Caco-2 (cell line): ENCODE measurements at regions not wholly inside any gene's neighbourhood (a gene's known extent, or its start where the extent isn't known, plus 50 kb on each side); places are given as distances from the start of the nearest gene placed in this dataset.

Source experiments
- BruUV-seq: library from RNA; stranded (reverse); fragments of 400-500 nt; replicated peaks from 2 replicates; lab custom pipeline; 2021; lab: Mats Ljungman, UMichigan
- CTCF ChIA-PET: fragments of 300-600 bp; sonication (Branson Sonifier 250); formaldehyde crosslinking; loops from one replicate; lab custom pipeline; 2022; ENCODE audit warnings: antibody characterized with exemption; lab: Charles Lee
- POLR2A ChIA-PET: fragments of 300-600 bp; sonication (Branson Sonifier 250); formaldehyde crosslinking; loops from one replicate; lab custom pipeline; 2022; ENCODE audit warnings: antibody characterized with exemption; lab: Charles Lee
- DNase-seq, 2 experiments: peaks; one replicate each; pipeline versions ENCODE4 v3.0.0 to v3.0.0-alpha.2; 2020 to 2022
- H3K27me3 ChIP-seq: replicated peaks from 2 replicates; pipeline ENCODE4 v1.6.0; 2011; ENCODE audit warnings: low read length; ENCODE audit not compliant: control insufficient read depth, insufficient read depth
- H3K36me3 ChIP-seq: 2 replicates; pipeline ENCODE4 v1.5.1; 2011; ENCODE audit warnings: low read length; ENCODE audit not compliant: control insufficient read depth, insufficient read depth
- H3K4me1 ChIP-seq: fragments of 250-450 bp; sonication (Bioruptor Pico); 2 replicates; pipeline ENCODE4 v1.5.1; 2020; ENCODE audit warnings: mild to moderate bottlenecking
- H3K4me3 ChIP-seq: 2 replicates; pipeline ENCODE4 v1.5.1; 2011; ENCODE audit warnings: low read depth, mild to moderate bottlenecking, control low read depth, low read length
- H3K9me3 ChIP-seq: fragments of 250-450 bp; sonication (Bioruptor Pico); 2 replicates; pipeline ENCODE4 v1.5.1; 2020; ENCODE audit warnings: mild to moderate bottlenecking, moderate library complexity
- H3K27ac Mint-ChIP-seq: one replicate; pipeline ENCODE4 v1.8.0; 2022; ENCODE audit warnings: mixed read lengths; ENCODE audit not compliant: unreplicated experiment
- H3K27me3 Mint-ChIP-seq: one replicate; pipeline ENCODE4 v1.8.0; 2022; ENCODE audit warnings: mixed read lengths; ENCODE audit not compliant: insufficient read depth, unreplicated experiment
- H3K36me3 Mint-ChIP-seq: one replicate; pipeline ENCODE4 v1.8.0; 2022; ENCODE audit warnings: mild to moderate bottlenecking, mixed read lengths; ENCODE audit not compliant: insufficient read depth, unreplicated experiment
- H3K4me1 Mint-ChIP-seq: one replicate; pipeline ENCODE4 v1.8.0; 2022; ENCODE audit warnings: low read depth, mixed read lengths; ENCODE audit not compliant: unreplicated experiment
- H3K4me3 Mint-ChIP-seq: one replicate; pipeline ENCODE4 v1.8.0; 2022; ENCODE audit warnings: mild to moderate bottlenecking, moderate library complexity, mixed read lengths; ENCODE audit not compliant: unreplicated experiment
- H3K9me3 Mint-ChIP-seq: one replicate; pipeline ENCODE4 v1.8.0; 2022; ENCODE audit warnings: mixed read lengths; ENCODE audit not compliant: unreplicated experiment
- CTCF ChIP-seq, 2 experiments: fragments of 200-600 bp in 1 of 2; IDR thresholded peaks; 1 replicate in 1 of 2; 2 replicates in 1 of 2; pipeline versions ENCODE4 v1.5.1 to v1.8.0; 2011 to 2022; ENCODE audit warnings: antibody characterized with exemption in 1 of 2, control low read depth in 1 of 2, inconsistent platforms in 1 of 2, low read depth in 1 of 2, low read length in 1 of 2, mild to moderate bottlenecking in 1 of 2, moderate library complexity in 1 of 2; ENCODE audit not compliant: insufficient read depth in 1 of 2, severe bottlenecking in 1 of 2, unreplicated experiment in 1 of 2
- intact Hi-C: fragments of 100-400 bp; cut with micrococcal nuclease; formaldehyde crosslinking; loops from one replicate; pipeline ENCODE4 v1.10.0; 2022; ENCODE audit not compliant: unreplicated experiment

GRCh38 chr16:65334081-65334480, 212.2 kb upstream of the CDH11 start:
- Mint-ChIP-seq H3K36me3 (no peaks in the 10 kb centered on the region), H3K4me3 (no peak overlapping the region), H3K9me3 (no peaks in the 10 kb centered on the region), H3K27me3 (no peaks in the 10 kb centered on the region), H3K4me1 (no peaks in the 10 kb centered on the region), H3K27ac (no peak overlapping the region)
- H3K4me1 ChIP-seq, result no peaks in the 10 kb centered on the region
- no peaks in the 10 kb centered on the region for H3K9me3 ChIP-seq
- no peak for DNase-seq
- no peaks in the 10 kb centered on the region for H3K27me3 ChIP-seq
- H3K4me3 ChIP-seq, result no peak overlapping the region
- TF ChIP-seq CTCF (IDR thresholded peaks at IDR 0.05; ENCODE audit: insufficient read depth in 1 of 2, low read depth in 1 of 2, low read length in 1 of 2, severe bottlenecking in 1 of 2, unreplicated experiment in 1 of 2), result no peak
- intact Hi-C loops, result no loop called here
- ChIA-PET CTCF (no interaction called here), POLR2A (no interaction called here)
- BruUV-seq, result no TSS peak
- H3K36me3 ChIP-seq, result no peaks in the 10 kb centered on the region

GRCh38 chr16:65333283-65333682, 211.4 kb upstream of the CDH11 start:
- no peaks in the 10 kb centered on the region for H3K27me3 ChIP-seq
- H3K27me3 Mint-ChIP-seq, result no peaks in the 10 kb centered on the region
- no peaks in the 10 kb centered on the region for H3K36me3 Mint-ChIP-seq
- no peaks in the 10 kb centered on the region for H3K9me3 ChIP-seq
- H3K27ac Mint-ChIP-seq, result no peak overlapping the region
- H3K4me3 Mint-ChIP-seq, result no peak overlapping the region
- CTCF ChIA-PET, result no interaction called here
- no peaks in the 10 kb centered on the region for H3K9me3 Mint-ChIP-seq
- DNase-seq, result no peak
- no peaks in the 10 kb centered on the region for H3K4me1 ChIP-seq
- no peaks in the 10 kb centered on the region for H3K36me3 ChIP-seq
- no peaks in the 10 kb centered on the region for H3K4me1 Mint-ChIP-seq
- TF ChIP-seq CTCF (IDR thresholded peaks at IDR 0.05; ENCODE audit: insufficient read depth in 1 of 2, low read depth in 1 of 2, low read length in 1 of 2, severe bottlenecking in 1 of 2, unreplicated experiment in 1 of 2), result no peak
- no peak overlapping the region for H3K4me3 ChIP-seq
- POLR2A ChIA-PET, result no interaction called here
- no TSS peak for BruUV-seq
- intact Hi-C loops, result no loop called here

DNA sequence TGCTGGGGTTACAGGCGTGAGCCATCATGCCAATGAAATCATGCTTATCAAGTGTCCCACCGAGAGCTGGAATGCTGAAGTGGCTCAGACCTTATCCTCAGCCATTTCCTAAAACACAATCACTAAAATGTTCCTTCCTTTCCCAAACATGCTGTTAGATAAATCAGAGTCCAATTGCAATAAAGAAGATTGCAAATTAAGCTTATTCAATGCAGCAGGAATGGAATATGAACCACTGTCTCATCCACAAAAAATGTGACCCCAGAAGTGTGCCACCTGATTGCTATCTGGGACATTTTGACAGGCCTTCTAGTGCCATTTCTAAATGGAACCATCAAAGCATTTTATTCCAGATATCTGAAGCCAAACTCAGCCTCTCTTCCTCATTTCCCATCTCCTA, 205.5 kb upstream of the CDH11 start:
- Mint-ChIP-seq H3K9me3 (no peaks in the 10 kb centered on the region), H3K27me3 (no peaks in the 10 kb centered on the region), H3K27ac (no peak overlapping the region), H3K4me3 (no peak overlapping the region), H3K4me1 (no peaks in the 10 kb centered on the region), H3K36me3 (no peaks in the 10 kb centered on the region)
- POLR2A ChIA-PET, result no interaction called here
- BruUV-seq, result no TSS peak
- DNase-seq, result no peak
- Histone ChIP-seq H3K4me1 (no peaks in the 10 kb centered on the region), H3K9me3 (no peaks in the 10 kb centered on the region), H3K4me3 (no peak overlapping the region), H3K27me3 (no peaks in the 10 kb centered on the region), H3K36me3 (no peaks in the 10 kb centered on the region)
- CTCF ChIA-PET, result no interaction called here
- TF ChIP-seq CTCF (IDR thresholded peaks at IDR 0.05; ENCODE audit: insufficient read depth in 1 of 2, low read depth in 1 of 2, low read length in 1 of 2, severe bottlenecking in 1 of 2, unreplicated experiment in 1 of 2), result no peak
- intact Hi-C loops, result no loop called here
